HG03135 (cell line): ENCODE measurements at regions not wholly inside any gene's neighbourhood (a gene's known extent, or its start where the extent isn't known, plus 50 kb on each side); places are given as distances from the start of the nearest gene placed in this dataset.
"Not testable (repeated sequence)": the region's sequence is repeated elsewhere in the genome, so short reads cannot be mapped to it uniquely, and the experiment has no call there.

Experiments
- ATAC-seq: cut with Tn5 transposase; IDR thresholded peaks from one replicate; pipeline ENCODE4 v1.9.1; 2021; ENCODE audit warnings: mild to moderate bottlenecking, moderate library complexity; ENCODE audit not compliant: unreplicated experiment

GRCh38 chr14:22315336-22315735, 273.7 kb downstream of the DAD1 start:
- ATAC-seq = no peak

GRCh38 chr14:22314183-22314820, 274.7 kb downstream of the DAD1 start:
- ATAC-seq = no peak

GRCh38 chr14:22313172-22313801, 275.7 kb downstream of the DAD1 start:
- no peak for ATAC-seq

GRCh38 chr14:22311636-22312035, 277.4 kb downstream of the DAD1 start:
- no peak for ATAC-seq

GRCh38 chr14:22305607-22306006, 283.4 kb downstream of the DAD1 start:
- ATAC-seq = no peak

- ATAC-seq = no peak
Observed at GRCh38 chr14:22304326-22304725, 284.7 kb downstream of the DAD1 start.

- ATAC-seq = no peak
Observed at GRCh38 chr14:22303589-22304195, 285.3 kb downstream of the DAD1 start.

GRCh38 chr14:22300646-22301045, 288.4 kb downstream of the DAD1 start:
- no peak for ATAC-seq

- ATAC-seq = no peak
Observed at GRCh38 chr14:22297376-22297775, 291.6 kb downstream of the DAD1 start.

- no peak for ATAC-seq
Observed at GRCh38 chr14:22296722-22297121, 292.3 kb downstream of the DAD1 start.

- no peak for ATAC-seq
Observed at GRCh38 chr14:22296088-22296487, 292.9 kb downstream of the DAD1 start.

GRCh38 chr14:22291406-22291805, 297.6 kb downstream of the DAD1 start:
- ATAC-seq = no peak

GRCh38 chr14:22289570-22289969, 299.5 kb downstream of the DAD1 start:
- no peak for ATAC-seq

- no peak for ATAC-seq
Observed at GRCh38 chr14:22285991-22286390, 303.0 kb downstream of the DAD1 start.

- no peak for ATAC-seq
Observed at GRCh38 chr14:22282949-22283348, 306.1 kb downstream of the DAD1 start.

- no peak for ATAC-seq
Observed at GRCh38 chr14:22282417-22282816, 306.6 kb downstream of the DAD1 start.

- ATAC-seq = not testable (repeated sequence)
Observed at GRCh38 chr14:22281447-22281874, 307.6 kb downstream of the DAD1 start.

- ATAC-seq = no peak
Observed at GRCh38 chr14:22280497-22281316, 308.3 kb downstream of the DAD1 start.

- ATAC-seq = no peak
Observed at GRCh38 chr14:22276913-22277816, 311.9 kb downstream of the DAD1 start.
